H1 (cell line): ENCODE measurements at regions not wholly inside any gene's neighbourhood (a gene's known extent, or its start where the extent isn't known, plus 50 kb on each side); places are given as distances from the start of the nearest gene placed in this dataset.

Source experiments
- CTCF ChIA-PET: fragments of 300-600 bp; sonication (Branson Sonifier 250); formaldehyde crosslinking; loops from one replicate; lab custom pipeline; 2021; ENCODE audit not compliant: partially characterized antibody; lab: Charles Lee
- POLR2A ChIA-PET: fragments of 300-600 bp; sonication (Branson Sonifier 250); formaldehyde crosslinking; loops from one replicate; lab custom pipeline; 2021; ENCODE audit warnings: inconsistent platforms; ENCODE audit not compliant: partially characterized antibody; lab: Charles Lee
- DNase-seq, 2 experiments: peaks; one replicate each; pipeline versions ENCODE4 v3.0.0 to v3.0.0-alpha.2; 2010 to 2022; ENCODE audit warnings: low spot score in 2 of 2, low read depth in 1 of 2, mixed read lengths in 1 of 2
- FAIRE-seq: peaks from 2 replicates; lab custom pipeline; 2011; peaks lifted over from hg19 to GRCh38; lab: Jason Lieb, UNC
- H2AFZ ChIP-seq: 2 replicates; pipeline ENCODE4 v1.8.1; 2012; ENCODE audit warnings: low read length, inconsistent platforms
- H2AK5ac ChIP-seq: 2 replicates; pipeline ENCODE4 v1.6.1; 2013; ENCODE audit warnings: low read depth, low read length
- H2BK120ac ChIP-seq: replicated peaks from 2 replicates; pipeline ENCODE3; 2013; ENCODE audit warnings: low read depth, low read length, inconsistent platforms
- H2BK12ac ChIP-seq: 2 replicates; pipeline ENCODE4 v1.6.1; 2013; ENCODE audit warnings: low read depth, low read length
- H2BK15ac ChIP-seq: 2 replicates; pipeline ENCODE4 v1.6.1; 2013; ENCODE audit warnings: low read length
- H2BK20ac ChIP-seq: 2 replicates; pipeline ENCODE4 v1.6.1; 2013; ENCODE audit warnings: low read length
- H2BK5ac ChIP-seq: 2 replicates; pipeline ENCODE4 v1.6.1; 2013; ENCODE audit warnings: low read depth, low read length
- H3K14ac ChIP-seq: 2 replicates; pipeline ENCODE4 v1.6.1; 2013; ENCODE audit warnings: inconsistent platforms; ENCODE audit not compliant: insufficient read length
- H3K18ac ChIP-seq: 2 replicates; pipeline ENCODE4 v1.6.1; 2013; ENCODE audit warnings: low read length; ENCODE audit errors: extremely low read depth
- H3K23ac ChIP-seq: 2 replicates; pipeline ENCODE4 v1.6.1; 2013; ENCODE audit warnings: inconsistent platforms; ENCODE audit not compliant: insufficient read length
- H3K23me2 ChIP-seq: 2 replicates; pipeline ENCODE4 v1.6.1; 2013; ENCODE audit warnings: low read depth, low read length
- H3K27ac ChIP-seq: 2 replicates; pipeline ENCODE4 v1.6.1; 2011; ENCODE audit warnings: low read depth, low read length, inconsistent platforms
- H3K27me3 ChIP-seq, 4 experiments: replicated peaks in 1 of 4; 1 replicate in 1 of 4; 2 replicates in 3 of 4; pipeline versions ENCODE4 v1.6.1 to v1.8.1; 2011 to 2013; ENCODE audit warnings: low read length in 3 of 4, mild to moderate bottlenecking in 3 of 4, inconsistent platforms in 2 of 4, mixed read lengths in 2 of 4, moderate library complexity in 1 of 4; ENCODE audit not compliant: control insufficient read depth in 3 of 4, insufficient read depth in 3 of 4; ENCODE audit errors: extremely low read depth in 1 of 4
- H3K36me3 ChIP-seq, 4 experiments: 2 replicates each; pipeline versions ENCODE4 v1.6.1 to v1.8.1; 2011 to 2013; ENCODE audit warnings: mild to moderate bottlenecking in 4 of 4, low read length in 3 of 4, moderate library complexity in 2 of 4, control low read depth in 1 of 4, inconsistent platforms in 1 of 4; ENCODE audit not compliant: insufficient read depth in 4 of 4, control insufficient read depth in 2 of 4
- H3K4ac ChIP-seq: replicated peaks from 2 replicates; pipeline ENCODE3; 2013; ENCODE audit warnings: low read length, low read depth, mixed read lengths, inconsistent platforms; ENCODE audit not compliant: insufficient read length
- H3K4me1 ChIP-seq, 4 experiments: replicated peaks in 1 of 4; 1 replicate in 1 of 4; 2 replicates in 3 of 4; pipeline versions ENCODE4 v1.6.1 to v1.8.1; 2011 to 2013; ENCODE audit warnings: low read length in 3 of 4, inconsistent platforms in 2 of 4, mixed read lengths in 1 of 4; ENCODE audit not compliant: insufficient read depth in 4 of 4, control insufficient read depth in 3 of 4
- H3K4me2 ChIP-seq, 2 experiments: 2 replicates each; pipeline versions ENCODE4 v1.6.1 to v1.8.1; 2011 to 2013; ENCODE audit warnings: low read depth in 2 of 2, low read length in 2 of 2, control low read depth in 1 of 2, inconsistent platforms in 1 of 2, mild to moderate bottlenecking in 1 of 2; ENCODE audit not compliant: insufficient read depth in 1 of 2
- H3K4me3 ChIP-seq, 4 experiments: fragments of 200-600, 300-600 bp in 1 of 4; sonication (generic), shearing (Covaris generic), sonication (Bioruptor Twin) in 1 of 4; 2 replicates each; pipeline versions ENCODE4 v1.5.1 to v1.8.1; 2011 to 2016; ENCODE audit warnings: low read length in 4 of 4, low read depth in 3 of 4, control low read depth in 2 of 4, inconsistent platforms in 2 of 4, mild to moderate bottlenecking in 2 of 4, mixed read lengths in 1 of 4, moderate library complexity in 1 of 4; ENCODE audit not compliant: insufficient read depth in 2 of 4; ENCODE audit errors: extremely low read depth in 1 of 4
- H3K56ac ChIP-seq: replicated peaks from 2 replicates; pipeline ENCODE3; 2013; ENCODE audit warnings: low read depth, mild to moderate bottlenecking, mixed read lengths, low read length, inconsistent platforms; ENCODE audit not compliant: insufficient read length
- H3K79me1 ChIP-seq: 2 replicates; pipeline ENCODE4 v1.6.1; 2013; ENCODE audit warnings: low read depth, low read length, control low read depth
- H3K79me2 ChIP-seq, 2 experiments: 2 replicates each; pipeline versions ENCODE4 v1.6.1 to v1.8.1; 2012 to 2013; ENCODE audit warnings: low read length in 2 of 2, mild to moderate bottlenecking in 2 of 2, inconsistent platforms in 1 of 2; ENCODE audit not compliant: insufficient read depth in 2 of 2, control insufficient read depth in 1 of 2
- H3K9ac ChIP-seq, 4 experiments: replicated peaks in 1 of 4; 1 replicate in 1 of 4; 2 replicates in 3 of 4; pipeline versions ENCODE4 v1.6.1 to v1.8.1; 2011 to 2013; ENCODE audit warnings: low read depth in 3 of 4, low read length in 3 of 4, control low read depth in 2 of 4, mild to moderate bottlenecking in 2 of 4, moderate library complexity in 2 of 4, inconsistent platforms in 1 of 4; ENCODE audit errors: extremely low read depth in 1 of 4
- H3K9me3 ChIP-seq, 2 experiments: 2 replicates each; pipeline versions ENCODE4 v1.6.1 to v1.8.1; 2012 to 2013; ENCODE audit warnings: mild to moderate bottlenecking in 2 of 2, moderate library complexity in 2 of 2, control low read depth in 1 of 2, inconsistent platforms in 1 of 2, low read depth in 1 of 2, low read length in 1 of 2, mixed read lengths in 1 of 2; ENCODE audit not compliant: insufficient read depth in 2 of 2
- H4K20me1 ChIP-seq, 2 experiments: replicated peaks in 1 of 2; 2 replicates each; pipeline versions ENCODE3 to v1.8.1; 2011 to 2013; ENCODE audit warnings: inconsistent platforms in 2 of 2, low read length in 2 of 2, mild to moderate bottlenecking in 1 of 2; ENCODE audit not compliant: insufficient read depth in 2 of 2, control insufficient read depth in 1 of 2
- H4K5ac ChIP-seq: 2 replicates; pipeline ENCODE4 v1.6.1; 2013; ENCODE audit warnings: low read length, low read depth, mixed read lengths, inconsistent platforms; ENCODE audit not compliant: insufficient read length
- H4K8ac ChIP-seq: 2 replicates; pipeline ENCODE4 v1.8.0; 2013; ENCODE audit warnings: mild to moderate bottlenecking, moderate library complexity, low read length, inconsistent platforms; ENCODE audit not compliant: insufficient read depth; ENCODE audit errors: extremely low read depth
- H4K91ac ChIP-seq: replicated peaks from 2 replicates; pipeline ENCODE3; 2013; ENCODE audit warnings: low read length, mixed read lengths, inconsistent platforms; ENCODE audit not compliant: insufficient read length
- ATF3 ChIP-seq: IDR thresholded peaks from 2 replicates; pipeline ENCODE4 v1.6.1; 2011; ENCODE audit warnings: low read depth, mild to moderate bottlenecking, low read length; ENCODE audit not compliant: insufficient read depth
- HDAC2 ChIP-seq, 2 experiments: fragments of 300-600 bp in 1 of 2; sonication (generic) in 1 of 2; IDR thresholded peaks; 2 replicates each; pipeline ENCODE4 v1.6.1; 2011 to 2012; ENCODE audit warnings: low read depth in 2 of 2, low read length in 2 of 2, mild to moderate bottlenecking in 2 of 2, moderate library complexity in 2 of 2, borderline replicate concordance in 1 of 2, inconsistent platforms in 1 of 2
- NANOG ChIP-seq: IDR thresholded peaks from 2 replicates; pipeline ENCODE4 v1.6.1; 2011; ENCODE audit warnings: low read length, low read depth, mild to moderate bottlenecking, inconsistent platforms; ENCODE audit not compliant: insufficient read depth, poor library complexity, severe bottlenecking
- POU5F1 ChIP-seq: IDR thresholded peaks from 2 replicates; pipeline ENCODE4 v1.6.1; 2011; ENCODE audit warnings: low read depth, mild to moderate bottlenecking, low read length, moderate library complexity
- RXRA ChIP-seq: IDR thresholded peaks from 2 replicates; pipeline ENCODE4 v1.6.1; 2011; ENCODE audit warnings: low read depth, mild to moderate bottlenecking, low read length, moderate library complexity; ENCODE audit not compliant: insufficient read depth
- SIRT6 ChIP-seq: IDR thresholded peaks from one replicate; pipeline ENCODE4 v1.7.1; 2012; ENCODE audit warnings: low read length, inconsistent platforms
- SIX5 ChIP-seq: IDR thresholded peaks from 2 replicates; pipeline ENCODE4 v1.6.1; 2011; ENCODE audit warnings: mild to moderate bottlenecking, low read depth, low read length
- WGBS, 2 experiments: shearing (Covaris generic) in 1 of 2; methylation state at CpG; one replicate each; pipeline versions ENCODE4 v1.1.6 to v1.1.7; 2013 to 2015; ENCODE audit warnings: low lambda C conversion rate in 2 of 2, mixed read lengths in 2 of 2, inconsistent platforms in 1 of 2, low coverage in 1 of 2, missing lambda C conversion rate in 1 of 2; ENCODE audit not compliant: insufficient replicate concordance in 2 of 2, insufficient coverage in 1 of 2, insufficient read length in 1 of 2; ENCODE audit errors: extremely low coverage in 1 of 2, missing lambda C conversion rate in 1 of 2; 5-methylcytosine and 5-hydroxymethylcytosine counted together

- Histone ChIP-seq H3K4ac (no peak overlapping the region), H3K27me3 (no peaks in the 10 kb centered on the region), H3K4me2 (no peak overlapping the region), H3K9ac (no peak overlapping the region), H3K4me3 (no peak overlapping the region), H2BK5ac (no peak overlapping the region), H3K18ac (no peak overlapping the region), H3K9me3 (no peaks in the 10 kb centered on the region), H2AK5ac (no peak overlapping the region), H4K8ac (no peak overlapping the region), H3K56ac (no peak overlapping the region), H3K14ac (no peak overlapping the region), H2BK20ac (no peak overlapping the region), H2BK120ac (no peak overlapping the region), H3K27ac (no peak overlapping the region), H3K23me2 (no peaks in the 10 kb centered on the region), H2BK15ac (no peak overlapping the region), H4K91ac (no peak overlapping the region), H3K36me3 (no peaks in the 10 kb centered on the region), H3K79me2 (no peaks in the 10 kb centered on the region), H3K79me1 (no peaks in the 10 kb centered on the region), H4K5ac (no peak overlapping the region), H3K23ac (no peak overlapping the region), H3K4me1 (peaks cover 0 to 4% (median 1%) of the 10 kb centered on the region in 4 experiments; a peak in 1 of 7 replicates), H2AFZ (no peak overlapping the region), H4K20me1 (no peaks in the 10 kb centered on the region), H2BK12ac (no peak overlapping the region)
- FAIRE-seq (no peak), DNase-seq (no peak)
- CTCF ChIA-PET: no interaction called here
- POLR2A ChIA-PET: no interaction called here
- no peak for TF ChIP-seq HDAC2 (IDR thresholded peaks at IDR 0.05; ENCODE audit: borderline replicate concordance in 1 of 2, low read depth in 2 of 2, low read length in 2 of 2)
- no peak for TF ChIP-seq RXRA
- TF ChIP-seq ATF3: no peak
- no peak for TF ChIP-seq SIX5
- no peak for TF ChIP-seq NANOG
- no peak for TF ChIP-seq POU5F1
- TF ChIP-seq SIRT6: no peak
- 92% methylated on average over 1 of the region's 1 CpG; no CpG with 5 or more reads in 1 of the 2 experiments for WGBS, 2 experiments
Observed at GRCh38 chr1:221302357-221302756, 423.1 kb downstream of the HLX start.
